GM12878 (cell line): ENCODE measurements at regions not wholly inside any gene's neighbourhood (a gene's known extent, or its start where the extent isn't known, plus 50 kb on each side); places are given as distances from the start of the nearest gene placed in this dataset.

Experiments
- ATAC-seq: fragments of 200-7000 bp; cut with Tn5 transposase; 3 replicates; pipeline ENCODE4 v1.9.1; 2020; ENCODE audit warnings: mild to moderate bottlenecking, moderate library complexity
- BruUV-seq: library from RNA; stranded (reverse); fragments of 400-500 nt; replicated peaks from 2 replicates; lab custom pipeline; 2021; lab: Mats Ljungman, UMichigan
- CTCF ChIA-PET: fragments of 300-600 bp; sonication (Branson Sonifier 250); formaldehyde crosslinking; extraction: SDS; loops from one replicate; lab custom pipeline; 2021; ENCODE audit warnings: inconsistent platforms; lab: Yijun Ruan, JAX
- POLR2A ChIA-PET: fragments of 350-600 bp; formaldehyde crosslinking; extraction: SDS; loops from one replicate; lab custom pipeline; 2021; ENCODE audit warnings: inconsistent platforms; lab: Charles Lee
- RAD21 ChIA-PET: fragments of 300-600 bp; sonication (Branson Sonifier 250); formaldehyde crosslinking; loops from one replicate; lab custom pipeline; 2023; ENCODE audit warnings: antibody characterized with exemption; ENCODE audit not compliant: unreplicated experiment; lab: Charles Lee
- SMC1A ChIA-PET: fragments of 300-600 bp; sonication (Branson Sonifier 250); formaldehyde crosslinking; loops from one replicate; lab custom pipeline; 2023; ENCODE audit not compliant: unreplicated experiment, uncharacterized antibody; lab: Charles Lee
- DNase-seq: peaks from one replicate; pipeline ENCODE4 v3.0.0-alpha.2; 2011; ENCODE audit warnings: low read depth, low spot score
- FAIRE-seq: peaks from 3 replicates; lab custom pipeline; 2011; peaks lifted over from hg19 to GRCh38; lab: Jason Lieb, UNC
- H2AFZ ChIP-seq: 2 replicates; pipeline ENCODE4 v1.6.0; 2011; ENCODE audit warnings: low read depth, low read length, control low read depth; ENCODE audit not compliant: control insufficient read depth
- H3K27ac ChIP-seq: 2 replicates; pipeline ENCODE4 v1.5.1; 2011; ENCODE audit warnings: control low read depth; ENCODE audit not compliant: control insufficient read depth, insufficient read depth
- H3K27me3 ChIP-seq, 2 experiments: replicated peaks in 1 of 2; 2 replicates each; pipeline versions ENCODE4 v1.6.0 to v1.6.1; 2011; ENCODE audit warnings: low read length in 1 of 2; ENCODE audit not compliant: control insufficient read depth in 2 of 2, insufficient read depth in 2 of 2
- H3K36me3 ChIP-seq, 2 experiments: 2 replicates each; pipeline ENCODE4 v1.5.1; 2011; ENCODE audit warnings: low read length in 1 of 2; ENCODE audit not compliant: control insufficient read depth in 2 of 2, insufficient read depth in 2 of 2
- H3K4me1 ChIP-seq: 2 replicates; pipeline ENCODE4 v1.6.1; 2011; ENCODE audit warnings: mild to moderate bottlenecking, low read length, moderate library complexity, mixed read lengths; ENCODE audit not compliant: control insufficient read depth, insufficient read depth
- H3K4me2 ChIP-seq: 2 replicates; pipeline ENCODE4 v1.6.0; 2011; ENCODE audit warnings: control low read depth; ENCODE audit not compliant: control insufficient read depth, insufficient read depth
- H3K4me3 ChIP-seq: fragments of 200-600 bp; sonication (generic); 2 replicates; pipeline ENCODE4 v1.5.1; 2016
- H3K79me2 ChIP-seq: 2 replicates; pipeline ENCODE4 v1.6.0; 2011; ENCODE audit warnings: low read length; ENCODE audit not compliant: control insufficient read depth, insufficient read depth
- H3K9ac ChIP-seq: 2 replicates; pipeline ENCODE4 v1.8.0; 2011; ENCODE audit warnings: low read length, control low read depth, mixed read lengths; ENCODE audit not compliant: control insufficient read depth, insufficient read depth
- H3K9me3 ChIP-seq: replicated peaks from 3 replicates; pipeline ENCODE4 v1.5.1; 2011; ENCODE audit warnings: mild to moderate bottlenecking, low read length; ENCODE audit not compliant: control insufficient read depth, insufficient read depth
- H4K20me1 ChIP-seq: 2 replicates; pipeline ENCODE4 v1.6.0; 2011; ENCODE audit not compliant: control insufficient read depth, insufficient read depth
- BACH1 ChIP-seq: fragments of 450-650 bp; IDR thresholded peaks from 2 replicates; pipeline ENCODE4 v1.6.1; 2017; ENCODE audit warnings: mild to moderate bottlenecking, borderline replicate concordance
- E2F4 ChIP-seq: IDR thresholded peaks from 2 replicates; pipeline ENCODE4 v1.6.1; 2012; ENCODE audit warnings: low read depth, low read length, improper control_type of control experiment
- FOXM1 ChIP-seq: IDR thresholded peaks from 2 replicates; pipeline ENCODE4 v1.6.1; 2012; ENCODE audit warnings: low read depth, mild to moderate bottlenecking, inconsistent platforms, low read length, moderate library complexity
- GATAD2B ChIP-seq: fragments of 450-650 bp; conservative IDR thresholded peaks from 2 replicates; pipeline ENCODE4 v1.6.1; 2017; ENCODE audit warnings: low read depth, mild to moderate bottlenecking, moderate library complexity
- HCFC1 ChIP-seq: fragments of 150-350 bp; IDR thresholded peaks from 2 replicates; pipeline ENCODE4 v1.6.1; 2014; ENCODE audit warnings: low read length
- MEF2B ChIP-seq: fragments of 450-650 bp; IDR thresholded peaks from 2 replicates; pipeline ENCODE4 v1.6.1; 2018; ENCODE audit warnings: mild to moderate bottlenecking, moderate library complexity; ENCODE audit not compliant: partially characterized antibody, poor library complexity, severe bottlenecking
- NFYA ChIP-seq: IDR thresholded peaks from 2 replicates; pipeline ENCODE4 v1.6.1; 2011; ENCODE audit warnings: low read depth, mild to moderate bottlenecking, low read length, improper control_type of control experiment, borderline replicate concordance
- NFYB ChIP-seq: IDR thresholded peaks from 2 replicates; pipeline ENCODE4 v1.6.1; 2011; ENCODE audit warnings: low read depth, mild to moderate bottlenecking, low read length, improper control_type of control experiment, moderate library complexity; ENCODE audit not compliant: insufficient read depth
- PAX5 ChIP-seq: IDR thresholded peaks from 2 replicates; pipeline ENCODE4 v1.6.1; 2011; ENCODE audit warnings: low read depth, low read length, borderline replicate concordance
- POLR2AphosphoS5 ChIP-seq: IDR thresholded peaks from 2 replicates; pipeline ENCODE4 v1.6.1; 2011; ENCODE audit warnings: mild to moderate bottlenecking, low read length, inconsistent platforms
- SIX5 ChIP-seq: IDR thresholded peaks from 2 replicates; pipeline ENCODE4 v1.6.1; 2011; ENCODE audit warnings: mild to moderate bottlenecking, low read depth, low read length, moderate library complexity; ENCODE audit not compliant: severe bottlenecking
- SMARCA5 ChIP-seq: fragments of 450-650 bp; IDR thresholded peaks from 2 replicates; pipeline ENCODE4 v1.6.1; 2017; ENCODE audit warnings: mild to moderate bottlenecking
- ZBTB4 ChIP-seq: fragments of 450-650 bp; formaldehyde crosslinking; IDR thresholded peaks from 2 replicates; pipeline ENCODE4 v1.4.0; 2022; ENCODE audit warnings: mild to moderate bottlenecking, moderate library complexity
- ZNF217 ChIP-seq: fragments of 450-650 bp; IDR thresholded peaks from 2 replicates; pipeline ENCODE4 v1.6.1; 2017; ENCODE audit warnings: antibody characterized with exemption, mild to moderate bottlenecking
- WGBS: methylation state at CpG from one replicate; pipeline ENCODE4 v1.1.6; 2016; ENCODE audit warnings: low lambda C conversion rate; ENCODE audit not compliant: insufficient replicate concordance, insufficient coverage; ENCODE audit errors: missing lambda C conversion rate; 5-methylcytosine and 5-hydroxymethylcytosine counted together
- in situ Hi-C: fragments of 300-500 bp; cut with MboI; formaldehyde crosslinking; loops from 9 replicates; pipeline ENCODE4 v1.14.3; 2018; ENCODE audit warnings: mixed read lengths
- intact Hi-C: fragments of 100-400 bp; cut with micrococcal nuclease; formaldehyde crosslinking; loops from one replicate; pipeline ENCODE4 v1.14.2; 2022; ENCODE audit not compliant: unreplicated experiment
- TF ChIP-seq, protein P1 (sequence below): IDR thresholded peaks from 2 replicates; pipeline ENCODE4 v1.6.1; 2011; ENCODE audit warnings: borderline replicate concordance, low read depth, mild to moderate bottlenecking, moderate library complexity, mixed read lengths, low read length; ENCODE audit not compliant: insufficient read depth; ENCODE audit errors: extremely low read length
- TF ChIP-seq, protein P2 (sequence below): IDR thresholded peaks from 2 replicates; pipeline ENCODE4 v1.6.1; 2011; ENCODE audit warnings: low read depth, mild to moderate bottlenecking, low read length, moderate library complexity, borderline replicate concordance; ENCODE audit errors: extremely low read depth
- TF ChIP-seq, protein P3 (sequence below): fragments of 150-350 bp; IDR thresholded peaks from 2 replicates; pipeline ENCODE4 v1.6.1; 2014; ENCODE audit warnings: mild to moderate bottlenecking, low read depth, low read length

DNA sequence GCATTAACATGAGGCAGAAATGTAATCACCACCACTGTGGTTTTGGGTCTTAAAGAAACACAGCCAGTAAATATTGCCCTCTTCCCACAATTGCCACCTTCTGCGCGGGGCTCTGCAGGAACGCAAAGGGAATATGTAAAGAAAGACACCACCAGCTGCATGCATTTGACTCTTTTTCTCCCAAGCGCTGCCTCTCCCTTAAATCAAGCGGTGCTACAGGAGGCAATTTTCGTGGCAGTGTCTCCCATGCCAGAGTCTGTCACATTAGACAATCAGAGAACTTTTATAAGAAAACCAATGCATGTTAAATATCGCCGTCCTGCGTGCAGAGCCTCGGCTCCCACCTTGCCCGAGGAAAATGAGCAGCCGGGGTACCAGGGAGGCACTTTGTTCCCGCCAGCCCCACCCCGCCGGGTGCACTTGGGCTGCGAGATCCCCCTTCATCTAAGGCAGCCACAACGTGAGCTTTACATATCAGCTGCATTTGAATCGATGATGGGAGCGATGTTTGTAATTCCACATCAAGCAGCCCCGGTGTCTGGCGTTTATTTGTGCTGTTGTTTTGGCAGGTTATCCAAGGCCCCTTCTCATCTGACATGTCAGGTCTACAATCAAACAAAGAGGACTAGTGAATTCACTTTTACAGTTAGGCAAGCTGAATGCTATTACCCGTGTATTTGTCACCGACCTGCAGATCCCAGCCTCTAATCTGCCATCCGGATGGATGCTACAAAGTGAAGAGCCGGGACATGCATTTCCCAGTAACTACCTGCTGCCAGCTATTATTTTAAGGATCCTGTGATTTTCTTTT, 72.3 kb upstream of the MGMT start:
- in situ Hi-C loops: no loop called here
- ChIA-PET RAD21 (no interaction called here), SMC1A (no interaction called here), CTCF (no interaction called here), POLR2A (no interaction called here)
- Histone ChIP-seq H3K9ac (no peak overlapping the region), H3K4me1 (no peaks in the 10 kb centered on the region), H3K36me3 (no peaks in the 10 kb centered on the region), H3K4me2 (no peak overlapping the region), H3K9me3 (no peaks in the 10 kb centered on the region), H4K20me1 (no peaks in the 10 kb centered on the region), H3K27ac (no peak overlapping the region), H2AFZ (no peak overlapping the region), H3K27me3 (no peaks in the 10 kb centered on the region), H3K79me2 (no peaks in the 10 kb centered on the region), H3K4me3 (no peak overlapping the region)
- BruUV-seq: no TSS peak
- intact Hi-C loops: no loop called here
- DNase-seq (no peak), ATAC-seq (no peak), FAIRE-seq (no peak)
- WGBS: 60% methylated on average over 25 of the region's 25 CpGs
- TF ChIP-seq FOXM1 (no peak), HCFC1 (no peak), MEF2B (no peak), BACH1 (no peak), NFYB (no peak), GATAD2B (no peak), PAX5 (no peak), ZNF217 (no peak), NFYA (no peak), SIX5 (no peak), POLR2AphosphoS5 (no peak), SMARCA5 (no peak), E2F4 (no peak), ZBTB4 (CRISPR knock-in tag) (no peak)
- TF ChIP-seq, protein P1, sequence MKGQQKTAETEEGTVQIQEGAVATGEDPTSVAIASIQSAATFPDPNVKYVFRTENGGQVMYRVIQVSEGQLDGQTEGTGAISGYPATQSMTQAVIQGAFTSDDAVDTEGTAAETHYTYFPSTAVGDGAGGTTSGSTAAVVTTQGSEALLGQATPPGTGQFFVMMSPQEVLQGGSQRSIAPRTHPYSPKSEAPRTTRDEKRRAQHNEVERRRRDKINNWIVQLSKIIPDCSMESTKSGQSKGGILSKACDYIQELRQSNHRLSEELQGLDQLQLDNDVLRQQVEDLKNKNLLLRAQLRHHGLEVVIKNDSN: no peak
- TF ChIP-seq, protein P2, sequence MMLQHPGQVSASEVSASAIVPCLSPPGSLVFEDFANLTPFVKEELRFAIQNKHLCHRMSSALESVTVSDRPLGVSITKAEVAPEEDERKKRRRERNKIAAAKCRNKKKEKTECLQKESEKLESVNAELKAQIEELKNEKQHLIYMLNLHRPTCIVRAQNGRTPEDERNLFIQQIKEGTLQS: no peak
- TF ChIP-seq, protein P3, sequence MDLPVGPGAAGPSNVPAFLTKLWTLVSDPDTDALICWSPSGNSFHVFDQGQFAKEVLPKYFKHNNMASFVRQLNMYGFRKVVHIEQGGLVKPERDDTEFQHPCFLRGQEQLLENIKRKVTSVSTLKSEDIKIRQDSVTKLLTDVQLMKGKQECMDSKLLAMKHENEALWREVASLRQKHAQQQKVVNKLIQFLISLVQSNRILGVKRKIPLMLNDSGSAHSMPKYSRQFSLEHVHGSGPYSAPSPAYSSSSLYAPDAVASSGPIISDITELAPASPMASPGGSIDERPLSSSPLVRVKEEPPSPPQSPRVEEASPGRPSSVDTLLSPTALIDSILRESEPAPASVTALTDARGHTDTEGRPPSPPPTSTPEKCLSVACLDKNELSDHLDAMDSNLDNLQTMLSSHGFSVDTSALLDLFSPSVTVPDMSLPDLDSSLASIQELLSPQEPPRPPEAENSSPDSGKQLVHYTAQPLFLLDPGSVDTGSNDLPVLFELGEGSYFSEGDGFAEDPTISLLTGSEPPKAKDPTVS: no peak
